ENCODE measurements at regions not wholly inside any gene's neighbourhood (a gene's known extent, or its start where the extent isn't known, plus 50 kb on each side); places are given as distances from the start of the nearest gene placed in this dataset.

GRCh38 chr1:59081795-59082194, 215.1 kb upstream of the FGGY start:
- TF ChIP-seq CTCF (IDR thresholded peaks at IDR 0.05) (no peak), EP300 (IDR thresholded peaks at IDR 0.05) (no peak), POLR2A (IDR thresholded peaks at IDR 0.05) (no peak)

All from tibial nerve (tissue), 4 donors.